Muscle of arm (tissue), 1 donor: ENCODE measurements at regions not wholly inside any gene's neighbourhood (a gene's known extent, or its start where the extent isn't known, plus 50 kb on each side); places are given as distances from the start of the nearest gene placed in this dataset.
"Not testable (repeated sequence)": the region's sequence is repeated elsewhere in the genome, so short reads cannot be mapped to it uniquely, and the experiment has no call there.

Source experiments
- DNase-seq: peaks from one replicate; pipeline ENCODE4 v3.0.0-alpha.2; 2013

DNA sequence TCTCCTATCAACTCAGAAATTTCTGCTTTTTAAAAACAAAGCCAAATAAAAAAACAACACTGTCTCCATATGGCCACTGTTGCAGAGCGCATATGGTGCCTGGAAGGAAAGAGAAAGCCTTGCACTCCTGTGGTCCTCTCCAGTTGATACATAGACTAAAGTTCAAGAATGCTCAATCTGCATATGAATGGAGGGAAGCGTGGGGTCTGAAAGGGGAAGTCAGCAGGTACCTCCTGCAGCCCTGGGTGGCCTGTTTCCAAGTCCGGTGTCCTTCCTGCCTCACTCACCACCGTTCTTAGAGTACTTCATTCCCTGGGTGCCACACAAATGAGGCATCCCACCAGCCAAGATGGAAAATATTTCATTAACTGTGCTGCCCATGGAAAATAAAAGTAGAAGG, 138.3 kb upstream of the PALS2 start:
- no peak for DNase-seq

GRCh38 chr7:24436131-24436920, 136.9 kb upstream of the PALS2 start:
- DNase-seq: no peak

DNA sequence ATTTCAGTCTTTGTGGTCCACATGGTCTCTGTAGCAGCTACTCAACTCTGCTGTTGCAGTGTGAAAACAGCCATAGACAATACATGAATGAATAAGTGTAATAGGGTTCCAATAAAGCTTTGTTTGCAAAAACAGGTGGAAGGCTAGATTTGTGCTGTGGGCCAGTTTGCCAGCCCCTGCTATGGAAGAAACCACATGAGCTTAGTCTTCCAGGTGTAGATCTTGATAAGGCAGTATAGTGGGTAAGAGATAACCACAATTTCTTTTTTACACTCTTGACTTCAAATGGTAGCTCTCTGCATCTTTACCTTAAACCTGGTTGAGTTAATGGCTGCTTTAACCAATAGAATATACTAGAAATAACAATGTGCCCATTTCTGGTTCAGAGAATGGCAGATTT, 135.0 kb upstream of the PALS2 start:
- no peak for DNase-seq

GRCh38 chr7:24439104-24439503, 134.1 kb upstream of the PALS2 start:
- DNase-seq: not testable (repeated sequence)

DNA sequence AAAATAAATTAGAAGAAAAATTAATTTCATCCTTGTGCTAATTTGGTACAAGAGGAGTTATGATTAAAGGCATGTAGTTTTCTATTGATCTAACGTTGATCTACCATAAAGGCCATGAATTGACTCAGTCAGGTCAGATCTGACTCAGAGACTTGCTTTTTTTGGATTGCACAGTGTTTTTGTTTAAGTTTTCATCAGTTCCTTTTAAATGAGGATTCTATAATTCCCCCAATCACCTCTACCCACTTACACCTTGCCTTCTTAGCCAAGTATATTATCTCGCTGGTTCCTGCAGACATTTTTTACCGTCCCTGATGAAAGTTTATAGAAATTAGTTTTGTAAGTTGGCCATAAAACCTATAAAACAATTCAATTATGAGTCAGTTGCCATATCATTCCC, 132.4 kb upstream of the PALS2 start:
- no peak for DNase-seq

DNA sequence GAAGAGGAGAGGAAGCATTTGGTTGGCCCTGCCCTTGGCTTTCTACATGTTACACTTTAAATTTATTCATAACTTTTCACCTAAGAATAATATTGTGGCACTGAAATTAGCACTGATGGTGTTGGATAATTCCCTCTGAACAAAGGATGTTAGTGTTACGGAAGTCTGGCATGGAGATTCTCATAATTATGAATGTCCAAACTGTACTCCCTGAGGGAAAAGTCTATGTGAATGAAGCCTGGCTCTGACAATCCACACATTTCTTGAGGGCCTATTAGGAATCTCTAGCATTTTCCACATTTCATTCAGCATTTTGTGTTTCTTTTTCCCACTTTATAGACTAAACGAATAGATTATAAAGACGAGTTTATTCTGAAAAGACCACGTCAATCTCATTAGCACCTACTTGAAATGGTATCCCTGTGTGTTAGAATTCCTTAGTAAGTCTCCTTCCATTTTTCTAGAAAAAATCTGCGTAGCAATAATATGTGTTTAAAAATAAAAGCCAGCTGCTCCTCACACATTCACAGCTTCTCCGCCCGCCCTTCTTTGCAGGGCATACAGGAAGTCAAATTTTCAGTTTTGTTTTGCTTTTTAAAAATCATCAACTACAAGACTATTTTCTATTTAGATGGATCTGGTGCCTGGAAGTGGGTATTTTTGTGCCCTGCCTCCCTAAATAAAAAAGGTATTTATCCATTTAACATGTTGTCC, 131.8 kb upstream of the PALS2 start:
- no peak for DNase-seq

DNA sequence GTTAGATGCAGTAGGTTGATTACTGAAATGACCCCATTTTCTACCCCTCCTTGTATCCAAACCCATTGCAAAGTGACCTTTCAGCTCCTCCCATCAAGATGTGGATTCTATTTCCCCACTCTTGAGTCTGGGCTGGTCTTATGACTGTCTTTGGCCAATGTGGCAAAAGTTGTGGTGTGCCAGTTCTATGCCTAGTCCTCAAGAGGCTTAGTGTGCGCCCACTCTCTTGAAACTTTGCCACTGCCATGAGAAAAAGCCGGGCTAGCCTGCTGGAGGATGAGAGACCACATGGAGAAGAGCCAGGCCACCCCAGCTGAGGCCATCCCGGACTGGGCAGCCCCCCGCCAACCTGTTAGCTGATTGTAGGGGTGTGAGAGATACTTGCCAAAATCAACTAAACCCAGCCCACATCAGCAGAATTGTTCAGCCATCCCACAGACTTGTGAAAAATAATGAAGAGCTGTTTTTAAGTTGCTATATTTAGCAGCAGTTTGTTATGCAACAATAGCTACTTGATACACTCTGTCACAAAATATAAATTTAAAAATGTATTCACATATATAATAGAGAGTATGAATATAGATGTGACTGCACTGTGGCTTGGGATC, 131.0 kb upstream of the PALS2 start:
- no peak for DNase-seq

- DNase-seq: no peak
Measured at GRCh38 chr7:24444666-24445440, 128.4 kb upstream of the PALS2 start.

GRCh38 chr7:24448038-24448437, 125.2 kb upstream of the PALS2 start:
- no peak for DNase-seq

DNA sequence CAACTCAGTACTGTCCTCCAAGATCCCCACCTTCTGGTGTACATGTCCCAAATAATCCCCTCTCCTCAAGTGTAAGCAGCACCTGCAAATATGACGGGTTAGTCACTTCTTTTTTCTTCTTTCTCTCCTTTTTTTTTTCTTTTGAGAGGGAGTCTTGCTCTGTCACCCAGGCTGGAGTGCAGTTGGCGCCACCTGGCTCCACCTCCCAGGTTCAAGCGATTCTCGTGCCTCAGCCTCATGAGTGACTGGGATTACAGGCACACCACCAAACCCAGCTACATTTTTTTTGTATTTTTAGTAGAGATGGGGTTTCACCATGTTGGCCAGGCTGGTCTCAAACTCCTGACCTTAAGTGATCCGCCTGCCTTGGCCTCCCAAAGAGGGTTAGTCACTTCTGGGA, 123.8 kb upstream of the PALS2 start:
- DNase-seq: not testable (repeated sequence)

- DNase-seq: no peak
Measured at GRCh38 chr7:24455813-24456525, 117.3 kb upstream of the PALS2 start.

DNA sequence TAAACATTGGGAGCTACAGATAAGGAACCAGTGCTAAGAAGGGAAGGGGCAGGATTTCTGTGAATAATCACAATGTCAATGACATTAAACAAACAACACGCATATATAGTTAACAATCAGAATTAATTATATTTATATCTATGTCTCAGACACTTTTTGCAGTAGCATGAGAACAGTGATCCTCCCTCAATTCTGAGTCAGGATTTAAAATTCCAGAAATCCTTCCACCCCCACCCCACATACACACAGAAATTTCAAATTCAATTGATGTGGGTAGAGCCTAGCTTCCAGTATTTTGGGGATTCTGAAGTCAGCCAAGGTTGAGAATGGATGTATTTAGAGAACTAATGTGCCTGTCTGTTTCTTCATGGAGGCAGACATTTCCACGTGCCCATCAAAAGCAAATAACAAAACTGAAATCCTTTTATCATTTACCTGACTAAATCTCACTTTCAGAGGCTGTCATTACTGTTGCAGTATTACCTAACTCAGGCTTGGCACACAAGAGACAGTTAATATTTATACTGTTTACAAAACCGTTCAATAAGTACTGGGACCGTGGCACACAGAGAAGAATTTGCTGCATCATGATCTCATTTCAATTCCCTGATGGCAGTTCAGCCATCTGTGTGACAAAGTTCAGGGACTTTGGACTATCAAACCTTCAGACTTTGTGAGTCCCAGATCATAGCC, 116.6 kb upstream of the PALS2 start:
- no peak for DNase-seq

DNA sequence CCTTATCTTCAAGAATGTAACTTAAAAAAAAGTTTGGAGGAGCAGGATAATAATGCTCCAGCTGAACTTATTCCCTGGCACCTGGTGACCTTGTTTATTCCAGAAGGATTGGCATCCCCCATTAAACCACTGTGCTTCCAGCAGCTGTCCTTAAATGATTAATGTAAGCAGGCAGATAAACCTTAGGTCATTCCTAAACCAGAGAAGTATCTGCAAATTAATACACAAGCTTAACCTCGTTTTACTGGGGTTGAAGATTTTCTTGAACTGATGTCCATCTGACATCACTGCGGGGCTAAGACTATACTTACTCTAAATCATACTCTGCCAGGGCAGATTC, 116.1 kb upstream of the PALS2 start:
- no peak for DNase-seq

DNA sequence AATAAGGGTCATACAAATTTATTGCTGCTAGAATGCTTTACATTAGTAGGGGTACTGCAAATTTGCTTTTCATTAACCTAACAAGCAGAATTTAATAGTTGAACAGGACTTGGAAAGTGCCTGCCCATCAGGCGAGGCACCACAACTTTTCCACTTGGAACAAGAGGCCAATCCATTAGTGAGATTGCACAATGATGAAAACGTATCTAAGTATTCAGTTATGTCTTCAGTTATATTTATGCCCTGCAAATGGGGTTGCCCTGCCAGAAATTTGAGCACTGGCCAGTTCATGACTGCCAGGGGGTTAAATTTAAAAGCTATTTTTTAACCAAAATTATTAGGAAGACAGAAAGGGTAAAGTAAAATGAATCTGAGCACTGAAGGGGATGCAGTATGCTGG, 111.1 kb upstream of the PALS2 start:
- no peak for DNase-seq

GRCh38 chr7:24462984-24463383, 110.3 kb upstream of the PALS2 start:
- no peak for DNase-seq

DNA sequence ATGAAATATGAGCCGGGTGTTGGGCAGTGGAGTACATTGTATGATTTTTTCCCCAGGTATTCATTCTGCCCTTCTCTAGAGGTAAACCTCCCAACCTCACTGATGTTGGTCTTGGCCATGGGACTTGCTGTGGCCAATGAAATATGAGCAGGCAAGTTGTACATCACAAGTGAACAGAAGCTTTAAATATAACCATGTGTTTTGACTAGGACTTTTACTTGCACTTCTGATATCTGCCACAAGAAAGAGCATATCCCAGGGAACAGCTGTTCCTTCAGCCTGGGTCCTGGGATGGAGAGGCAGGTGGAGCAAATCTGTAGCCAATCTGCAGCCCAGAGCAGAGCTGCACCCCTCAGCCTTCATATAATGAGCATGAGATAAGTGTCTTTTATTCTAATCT, 109.8 kb upstream of the PALS2 start:
- DNase-seq: no peak

- no peak for DNase-seq
Measured at GRCh38 chr7:24464861-24465260, 108.4 kb upstream of the PALS2 start.

GRCh38 chr7:24466168-24466768, 107.0 kb upstream of the PALS2 start:
- no peak for DNase-seq

- no peak for DNase-seq
Measured at GRCh38 chr7:24469118-24469517, 104.1 kb upstream of the PALS2 start.

DNA sequence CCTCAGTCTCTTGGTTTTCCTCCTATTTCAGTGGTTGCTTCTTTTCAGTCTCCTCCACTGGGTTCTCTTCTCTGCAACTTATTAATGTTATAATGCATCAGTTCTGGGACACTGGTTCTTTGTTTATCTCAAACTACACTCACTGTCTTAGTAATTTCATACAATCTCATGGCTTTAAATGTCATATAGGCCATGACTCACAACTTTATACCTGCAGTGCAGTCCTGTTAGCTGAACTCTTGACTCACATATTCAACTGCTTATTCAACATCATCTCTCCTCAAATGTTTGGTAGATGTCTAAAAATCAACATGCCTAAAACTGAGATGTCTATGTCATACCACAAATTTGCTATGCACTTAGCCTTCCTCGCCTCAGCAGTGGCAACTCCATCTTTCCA, 101.2 kb upstream of the PALS2 start:
- no peak for DNase-seq
